ELF-1 (cell line): ENCODE measurements at regions not wholly inside any gene's neighbourhood (a gene's known extent, or its start where the extent isn't known, plus 50 kb on each side); places are given as distances from the start of the nearest gene placed in this dataset.

Experiments used
- DNase-seq: peaks from one replicate; pipeline ENCODE4 v3.0.0-alpha.2; 2016; ENCODE audit warnings: low read depth, low spot score

GRCh38 chr12:3336606-3337311 lies 154.2 kb upstream of the PRMT8 start:
- DNase-seq: peak; percentile 43

GRCh38 chr12:3337944-3338343 lies 153.1 kb upstream of the PRMT8 start:
- DNase-seq: no peak

- DNase-seq: no peak
These were observed 151.8 kb upstream of the PRMT8 start for GRCh38 chr12:3339221-3339620.

GRCh38 chr12:3341594-3341993 lies 149.4 kb upstream of the PRMT8 start:
- DNase-seq: no peak

- DNase-seq: peak; percentile 75
These were observed 149.0 kb upstream of the PRMT8 start for GRCh38 chr12:3342051-3342450.

- DNase-seq: no peak
These were observed 142.9 kb upstream of the PRMT8 start for GRCh38 chr12:3348055-3348454.

- DNase-seq: no peak
These were observed 140.6 kb upstream of the PRMT8 start for GRCh38 chr12:3350432-3350831.

GRCh38 chr12:3351731-3352130 lies 139.3 kb upstream of the PRMT8 start:
- no peak for DNase-seq

GRCh38 chr12:3352230-3352629 lies 138.8 kb upstream of the PRMT8 start:
- DNase-seq: no peak

GRCh38 chr12:3353621-3354020 lies 137.4 kb upstream of the PRMT8 start:
- DNase-seq: no peak

GRCh38 chr12:3354586-3354985 lies 136.4 kb upstream of the PRMT8 start:
- no peak for DNase-seq

- DNase-seq: no peak
These were observed 135.6 kb upstream of the PRMT8 start for GRCh38 chr12:3355378-3355900.

- DNase-seq: no peak
These were observed 133.0 kb upstream of the PRMT8 start for GRCh38 chr12:3357950-3358525.

- DNase-seq: no peak
These were observed 131.5 kb upstream of the PRMT8 start for GRCh38 chr12:3359478-3359877.

GRCh38 chr12:3361146-3361545 lies 129.9 kb upstream of the PRMT8 start:
- no peak for DNase-seq

- no peak for DNase-seq
These were observed 128.3 kb upstream of the PRMT8 start for GRCh38 chr12:3362737-3363136.

GRCh38 chr12:3363608-3364007 lies 127.4 kb upstream of the PRMT8 start:
- DNase-seq: no peak

- no peak for DNase-seq
These were observed 126.8 kb upstream of the PRMT8 start for GRCh38 chr12:3364226-3364625.

GRCh38 chr12:3364661-3365462 lies 126.1 kb upstream of the PRMT8 start:
- DNase-seq: no peak

- no peak for DNase-seq
These were observed 125.3 kb upstream of the PRMT8 start for GRCh38 chr12:3365463-3366411.

GRCh38 chr12:3366451-3367110 lies 124.4 kb upstream of the PRMT8 start:
- DNase-seq: no peak
